ENCODE measurements at regions not wholly inside any gene's neighbourhood (a gene's known extent, or its start where the extent isn't known, plus 50 kb on each side); places are given as distances from the start of the nearest gene placed in this dataset.

GRCh38 chr2:43082903-43083677 is 143.3 kb downstream of the ZFP36L2 start:
- TF ChIP-seq CTCF (IDR thresholded peaks at IDR 0.05) (no peak), POLR2A (IDR thresholded peaks at IDR 0.05) (no peak)

Data from body of pancreas (tissue), 4 donors.